HepG2 (cell line): ENCODE measurements at regions not wholly inside any gene's neighbourhood (a gene's known extent, or its start where the extent isn't known, plus 50 kb on each side); places are given as distances from the start of the nearest gene placed in this dataset.

ENCODE experiments used
- ELF4 ChIP-seq: sonication (generic); formaldehyde crosslinking; IDR thresholded peaks from 2 replicates; pipeline ENCODE4 v1.5.0; 2020; ENCODE audit warnings: missing genetic modification reagents, mild to moderate bottlenecking, moderate library complexity, borderline replicate concordance
- TCF12 ChIP-seq, 2 experiments: fragments of 450-650 bp in 1 of 2; sonication (generic) in 1 of 2; formaldehyde crosslinking in 1 of 2; IDR thresholded peaks; 2 replicates each; pipeline versions ENCODE4 v1.6.1 to v1.8.0; 2017 to 2022; ENCODE audit warnings: antibody characterized with exemption in 1 of 2, mild to moderate bottlenecking in 1 of 2, missing genetic modification reagents in 1 of 2, moderate library complexity in 1 of 2
- U2AF1 ChIP-seq: fragments of 200-400 bp; formaldehyde crosslinking; optimal IDR thresholded peaks from 2 replicates; pipeline ENCODE3; 2017; ENCODE audit warnings: mild to moderate bottlenecking, low read depth, low read length
- ZNF264 ChIP-seq: sonication (generic); formaldehyde crosslinking; IDR thresholded peaks from 2 replicates; pipeline ENCODE4 v1.4.0; 2020; ENCODE audit warnings: missing genetic modification reagents
- ZNF766 ChIP-seq: sonication (generic); formaldehyde crosslinking; IDR thresholded peaks from 2 replicates; pipeline ENCODE4 v1.5.0; 2020; ENCODE audit warnings: missing genetic modification reagents, borderline replicate concordance

GRCh38 chr13:107497661-107498060 lies 717.7 kb downstream of the LIG4 start:
- TF ChIP-seq ZNF766, result no peak
- TF ChIP-seq TCF12 (IDR thresholded peaks at IDR 0.05), result no peak
- no peak for TF ChIP-seq TCF12 (CRISPR knock-in tag; IDR thresholded peaks at IDR 0.05)
- no peak for TF ChIP-seq U2AF1
- TF ChIP-seq ELF4 (CRISPR knock-in tag), result no peak
- no peak for TF ChIP-seq ZNF264
